Tibial nerve (tissue), 4 donors: ENCODE measurements at regions not wholly inside any gene's neighbourhood (a gene's known extent, or its start where the extent isn't known, plus 50 kb on each side); places are given as distances from the start of the nearest gene placed in this dataset.

Source experiments
- DNase-seq, 2 donors: peaks; one replicate each; pipeline ENCODE4 v3.0.0-alpha.2; 2019; ENCODE audit warnings: low spot score in 2 of 2
- H3K27ac ChIP-seq, 4 donors: fragments of 200-600 bp; sonication (generic) in 3 of 4; one replicate each; pipeline ENCODE4 v1.5.1; 2017 to 2019; ENCODE audit warnings: mild to moderate bottlenecking in 1 of 4
- H3K27me3 ChIP-seq, 2 donors: fragments of 200-600 bp; sonication (generic) in 1 of 2; one replicate each; pipeline versions ENCODE4 v1.5.1 to v1.6.0; 2017 to 2019
- H3K36me3 ChIP-seq, 3 donors: fragments of 200-600 bp; sonication (generic); one replicate each; pipeline ENCODE4 v1.5.1; 2018 to 2019
- H3K4me1 ChIP-seq, 4 donors: fragments of 200-600 bp; sonication (generic) in 3 of 4; one replicate each; pipeline ENCODE4 v1.5.1; 2017 to 2019
- H3K4me3 ChIP-seq, 4 donors: fragments of 200-600 bp; sonication (generic) in 3 of 4; one replicate each; pipeline ENCODE4 v1.5.1; 2017 to 2019; ENCODE audit warnings: mild to moderate bottlenecking in 1 of 4, moderate library complexity in 1 of 4
- H3K9me3 ChIP-seq, 4 donors: fragments of 200-600 bp; sonication (generic) in 3 of 4; one replicate each; pipeline ENCODE4 v1.5.1; 2017 to 2019
- EP300 ChIP-seq, 2 donors: sonication (generic); formaldehyde crosslinking; IDR thresholded peaks; one replicate each; pipeline ENCODE4 v1.6.1; 2017; ENCODE audit warnings: antibody characterized with exemption in 2 of 2, mild to moderate bottlenecking in 1 of 2
- POLR2A ChIP-seq, 2 donors: fragments of 450-650 bp; IDR thresholded peaks; one replicate each; pipeline ENCODE4 v1.6.1; 2017; ENCODE audit warnings: antibody characterized with exemption in 2 of 2, mild to moderate bottlenecking in 2 of 2, moderate library complexity in 2 of 2
- whole genome bisulfite sequencing, 2 donors: methylation state at CpG; one replicate each; pipeline ENCODE4 v1.1.5; 2018; 5-methylcytosine and 5-hydroxymethylcytosine counted together
- TF ChIP-seq, protein P1 (sequence below), 5 experiments: fragments of 200-600 bp in 3 of 5; fragments of 450-650 bp in 2 of 5; sonication (generic) in 3 of 5; IDR thresholded peaks; one replicate each; pipeline ENCODE4 v1.5.1; 2016 to 2019; ENCODE audit warnings: antibody characterized with exemption in 5 of 5, mild to moderate bottlenecking in 3 of 5, moderate library complexity in 2 of 5

DNA sequence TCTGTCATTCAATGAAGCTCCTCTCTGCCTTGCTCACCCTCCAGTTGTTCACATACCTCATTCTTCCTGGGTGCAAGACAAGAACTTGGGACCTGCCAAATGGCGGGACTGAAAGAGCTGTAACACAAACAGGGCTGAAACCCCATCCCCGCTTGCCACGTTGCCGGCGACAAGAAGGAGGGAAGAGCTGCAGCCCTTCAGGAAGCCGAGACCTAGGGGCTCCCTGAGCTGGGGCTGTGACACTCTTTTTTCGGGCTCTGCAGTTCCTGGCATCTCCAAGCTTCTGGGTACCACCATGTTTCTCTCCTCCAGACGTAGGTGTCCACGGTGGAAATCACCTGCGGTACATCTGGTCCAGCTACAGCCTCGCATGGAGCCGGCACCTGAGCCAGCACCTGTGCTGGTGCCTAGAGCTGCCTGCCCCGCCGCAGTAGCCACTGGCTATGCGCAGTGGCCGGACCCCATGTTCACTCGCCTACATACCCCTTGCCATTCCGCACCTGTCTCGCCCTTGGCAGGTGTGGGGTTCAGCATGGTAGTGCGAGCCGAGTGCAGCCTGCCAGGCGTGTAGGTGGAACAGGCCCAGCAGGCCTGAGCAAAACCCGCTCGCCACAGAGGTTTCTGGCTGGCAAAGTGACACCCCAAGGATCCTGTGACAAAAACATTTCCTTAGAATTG, 367.0 kb upstream of the NEGR1 start:
- DNase-seq = no peak
- Histone ChIP-seq H3K36me3 (no peaks in the 10 kb centered on the region), H3K9me3 (no peaks in the 10 kb centered on the region), H3K27me3 (no peaks in the 10 kb centered on the region), H3K4me3 (no peak overlapping the region), H3K4me1 (peaks cover 0 to 4% (median 0%) of the 10 kb centered on the region in 4 donors), H3K27ac (no peak overlapping the region)
- WGBS, 2 donors = 94 to 97% methylated on average over 24 of the region's 24 CpGs
- TF ChIP-seq EP300 (IDR thresholded peaks at IDR 0.05) = no peak
- TF ChIP-seq, protein P1, sequence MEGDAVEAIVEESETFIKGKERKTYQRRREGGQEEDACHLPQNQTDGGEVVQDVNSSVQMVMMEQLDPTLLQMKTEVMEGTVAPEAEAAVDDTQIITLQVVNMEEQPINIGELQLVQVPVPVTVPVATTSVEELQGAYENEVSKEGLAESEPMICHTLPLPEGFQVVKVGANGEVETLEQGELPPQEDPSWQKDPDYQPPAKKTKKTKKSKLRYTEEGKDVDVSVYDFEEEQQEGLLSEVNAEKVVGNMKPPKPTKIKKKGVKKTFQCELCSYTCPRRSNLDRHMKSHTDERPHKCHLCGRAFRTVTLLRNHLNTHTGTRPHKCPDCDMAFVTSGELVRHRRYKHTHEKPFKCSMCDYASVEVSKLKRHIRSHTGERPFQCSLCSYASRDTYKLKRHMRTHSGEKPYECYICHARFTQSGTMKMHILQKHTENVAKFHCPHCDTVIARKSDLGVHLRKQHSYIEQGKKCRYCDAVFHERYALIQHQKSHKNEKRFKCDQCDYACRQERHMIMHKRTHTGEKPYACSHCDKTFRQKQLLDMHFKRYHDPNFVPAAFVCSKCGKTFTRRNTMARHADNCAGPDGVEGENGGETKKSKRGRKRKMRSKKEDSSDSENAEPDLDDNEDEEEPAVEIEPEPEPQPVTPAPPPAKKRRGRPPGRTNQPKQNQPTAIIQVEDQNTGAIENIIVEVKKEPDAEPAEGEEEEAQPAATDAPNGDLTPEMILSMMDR (IDR thresholded peaks at IDR 0.05) = no peak
- TF ChIP-seq POLR2A (IDR thresholded peaks at IDR 0.05) = no peak

DNA sequence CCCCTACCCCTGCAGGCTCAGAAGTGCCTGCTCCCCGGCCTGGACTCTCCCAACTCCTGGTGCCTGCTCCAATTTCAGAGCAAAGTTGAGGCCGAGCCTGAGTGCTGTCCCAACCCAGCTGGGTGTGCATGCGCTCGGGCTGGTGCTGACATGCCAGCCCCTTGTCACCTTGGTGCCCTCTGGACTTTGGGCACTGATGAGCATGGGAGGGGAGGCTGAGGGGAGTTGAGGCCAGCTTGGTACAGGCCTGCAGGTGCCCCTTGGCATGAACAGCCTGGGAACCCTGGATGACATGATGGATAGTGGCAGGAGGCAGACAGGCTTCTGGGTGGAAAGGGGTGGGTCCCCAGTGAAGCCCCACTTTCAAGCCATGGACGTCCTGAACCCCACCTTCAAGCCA, 366.1 kb upstream of the NEGR1 start:
- Histone ChIP-seq H3K27ac (no peak overlapping the region), H3K36me3 (no peaks in the 10 kb centered on the region), H3K4me3 (no peak overlapping the region), H3K9me3 (no peaks in the 10 kb centered on the region), H3K27me3 (no peaks in the 10 kb centered on the region), H3K4me1 (peaks cover 0 to 4% (median 0%) of the 10 kb centered on the region in 4 donors)
- 67 to 81% methylated on average over 1 to 3 of the region's 5 CpGs for WGBS, 2 donors
- no peak for DNase-seq
- TF ChIP-seq, protein P1 (IDR thresholded peaks at IDR 0.05) = no peak
- no peak for TF ChIP-seq EP300 (IDR thresholded peaks at IDR 0.05)
- TF ChIP-seq POLR2A (IDR thresholded peaks at IDR 0.05) = no peak

DNA sequence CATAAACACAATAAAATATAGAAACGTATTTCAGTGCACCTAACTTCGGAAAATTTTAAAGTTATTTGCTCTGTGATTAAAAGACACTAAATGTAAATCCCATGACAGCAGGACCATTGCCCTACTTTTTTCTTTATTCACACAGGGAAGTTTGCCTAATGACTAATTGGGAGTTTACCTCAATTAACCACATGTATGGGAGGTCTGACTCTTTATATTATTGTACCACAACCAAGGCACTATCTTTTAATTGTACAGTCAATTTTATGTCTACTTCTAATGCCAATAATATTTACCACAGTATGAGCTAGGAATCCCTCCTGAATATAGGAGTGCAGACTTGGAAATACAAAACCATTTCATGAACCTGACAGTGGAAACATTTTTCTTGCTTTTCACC, 360.8 kb upstream of the NEGR1 start:
- H3K4me3 ChIP-seq = no peak overlapping the region
- DNase-seq = no peak
- peaks cover 0 to 3% (median 0%) of the 10 kb centered on the region in 4 donors for H3K9me3 ChIP-seq
- 88 to 89% methylated on average over 2 of the region's 2 CpGs for WGBS, 2 donors
- no peak overlapping the region for H3K27ac ChIP-seq
- H3K27me3 ChIP-seq = no peaks in the 10 kb centered on the region
- TF ChIP-seq EP300 (IDR thresholded peaks at IDR 0.05) = no peak
- no peak for TF ChIP-seq POLR2A (IDR thresholded peaks at IDR 0.05)
- TF ChIP-seq, protein P1 (IDR thresholded peaks at IDR 0.05) = no peak
- no peaks in the 10 kb centered on the region for H3K4me1 ChIP-seq
- H3K36me3 ChIP-seq = no peaks in the 10 kb centered on the region

DNA sequence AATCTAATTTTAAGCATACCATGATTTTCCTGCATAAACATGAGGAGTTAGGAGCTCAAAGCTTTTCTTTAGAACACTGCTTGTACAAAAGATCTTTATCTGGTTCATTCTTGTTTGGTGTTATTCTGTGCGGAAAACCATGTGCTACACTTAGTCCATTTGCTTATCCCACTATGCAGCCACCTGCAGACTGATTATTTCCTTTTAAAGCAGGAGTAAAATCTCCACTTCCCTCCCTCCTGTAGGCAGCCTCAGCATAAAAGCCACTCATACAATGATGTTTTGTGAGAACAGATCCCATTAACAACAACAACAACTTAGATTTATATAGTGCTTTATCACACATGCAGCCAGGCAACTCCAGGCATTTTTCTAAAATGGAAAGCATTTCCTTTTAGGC, 355.3 kb upstream of the NEGR1 start:
- WGBS, 2 donors = 71% methylated on average over 1 of the region's 1 CpG
- H3K4me1 ChIP-seq = peaks cover 0 to 8% (median 0%) of the 10 kb centered on the region in 4 donors
- no peak for DNase-seq

DNA sequence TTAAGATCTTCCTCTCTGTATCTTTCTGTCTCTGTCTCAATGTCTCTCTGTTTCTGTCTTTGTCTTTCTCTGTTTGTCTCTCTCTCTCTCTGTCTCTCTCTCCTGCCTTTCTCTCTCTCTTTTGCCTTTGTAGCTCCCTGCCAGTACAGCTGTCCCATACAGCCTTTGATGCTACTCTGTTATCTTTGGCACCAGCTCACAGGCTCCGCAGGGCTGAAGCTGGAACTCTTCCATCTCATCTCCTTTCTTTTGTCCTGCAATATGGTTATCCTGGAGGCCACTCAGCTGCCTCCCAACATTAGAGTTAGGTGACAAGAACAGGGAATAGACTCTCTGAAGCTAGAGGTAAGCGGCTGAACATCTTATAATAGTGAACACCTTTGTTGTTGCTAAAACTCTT, 354.3 kb upstream of the NEGR1 start:
- no peak overlapping the region for H3K27ac ChIP-seq
- no peaks in the 10 kb centered on the region for H3K27me3 ChIP-seq
- TF ChIP-seq POLR2A (IDR thresholded peaks at IDR 0.05) (no peak), EP300 (IDR thresholded peaks at IDR 0.05) (no peak)
- TF ChIP-seq, protein P1 (IDR thresholded peaks at IDR 0.05) = no peak
- peaks cover 0 to 3% (median 0%) of the 10 kb centered on the region in 4 donors for H3K9me3 ChIP-seq
- 52 to 56% methylated on average over 2 of the region's 2 CpGs for WGBS, 2 donors
- H3K36me3 ChIP-seq = no peaks in the 10 kb centered on the region
- no peak overlapping the region for H3K4me3 ChIP-seq
- DNase-seq = no peak
- peaks cover 0 to 8% (median 0%) of the 10 kb centered on the region in 4 donors for H3K4me1 ChIP-seq

More for the DNA sequence above, 355.3 kb upstream of the NEGR1 start:
- Histone ChIP-seq H3K9me3 (peaks cover 0 to 3% (median 0%) of the 10 kb centered on the region in 4 donors), H3K27me3 (no peaks in the 10 kb centered on the region), H3K27ac (no peak overlapping the region), H3K4me3 (no peak overlapping the region), H3K36me3 (no peaks in the 10 kb centered on the region)
- TF ChIP-seq EP300 (IDR thresholded peaks at IDR 0.05) (no peak), POLR2A (IDR thresholded peaks at IDR 0.05) (no peak)
- TF ChIP-seq, protein P1 (IDR thresholded peaks at IDR 0.05) = no peak
